Testis (tissue), 2 donors: ENCODE measurements at regions not wholly inside any gene's neighbourhood (a gene's known extent, or its start where the extent isn't known, plus 50 kb on each side); places are given as distances from the start of the nearest gene placed in this dataset.

Experiments used
- DNase-seq: peaks from one replicate; pipeline ENCODE4 v3.0.0-alpha.2; 2019
- H3K27ac ChIP-seq, 2 donors: fragments of 200-600 bp; sonication (generic); one replicate each; pipeline ENCODE4 v1.5.1; 2019
- H3K27me3 ChIP-seq: fragments of 200-600 bp; sonication (generic); one replicate; pipeline ENCODE4 v1.5.1; 2019
- H3K36me3 ChIP-seq: fragments of 200-600 bp; sonication (generic); one replicate; pipeline ENCODE4 v1.5.1; 2017; ENCODE audit warnings: low read depth; ENCODE audit errors: missing control alignments
- H3K4me1 ChIP-seq: fragments of 200-600 bp; sonication (generic); one replicate; pipeline ENCODE4 v1.5.1; 2019
- H3K4me3 ChIP-seq, 2 donors: fragments of 200-600 bp; sonication (generic); one replicate each; pipeline ENCODE4 v1.5.1; 2017 to 2019
- H3K9me3 ChIP-seq: fragments of 200-600 bp; sonication (generic); one replicate; pipeline ENCODE4 v1.5.1; 2017
- CTCF ChIP-seq, 3 experiments: fragments of 450-650 bp in 2 of 3; fragments of 200-600 bp in 1 of 3; sonication (generic) in 1 of 3; IDR thresholded peaks; one replicate each; pipeline ENCODE4 v1.5.1; 2016 to 2019; ENCODE audit warnings: antibody characterized with exemption in 3 of 3, mild to moderate bottlenecking in 2 of 3, moderate library complexity in 1 of 3
- POLR2A ChIP-seq: fragments of 450-650 bp; IDR thresholded peaks from one replicate; pipeline ENCODE4 v1.6.1; 2017; ENCODE audit warnings: antibody characterized with exemption, mild to moderate bottlenecking, moderate library complexity
- WGBS, 2 donors: methylation state at CpG; one replicate each; pipeline ENCODE4 v1.1.5; 2018; 5-methylcytosine and 5-hydroxymethylcytosine counted together
- intact Hi-C: fragments of 100-400 bp; cut with DNase I; formaldehyde crosslinking; loops from one replicate; pipeline ENCODE4 v1.15.1; 2023; ENCODE audit warnings: low total_unique reads

GRCh38 chr6:119895626-119896025 lies 546.1 kb upstream of the MAN1A1 start:
- intact Hi-C loops, result no loop called here
- 79 to 93% methylated on average over 2 of the region's 2 CpGs for WGBS, 2 donors
- Histone ChIP-seq H3K4me3 (no peak overlapping the region), H3K27me3 (no peaks in the 10 kb centered on the region), H3K27ac (no peak overlapping the region), H3K36me3 (no peaks in the 10 kb centered on the region), H3K9me3 (no peaks in the 10 kb centered on the region), H3K4me1 (no peaks in the 10 kb centered on the region)
- TF ChIP-seq CTCF (IDR thresholded peaks at IDR 0.05) (no peak), POLR2A (no peak)
- no peak for DNase-seq

- Histone ChIP-seq H3K9me3 (no peaks in the 10 kb centered on the region), H3K36me3 (no peaks in the 10 kb centered on the region), H3K27me3 (no peaks in the 10 kb centered on the region), H3K27ac (no peak overlapping the region), H3K4me3 (no peak overlapping the region), H3K4me1 (no peaks in the 10 kb centered on the region)
- no peak for DNase-seq
- intact Hi-C loops, result no loop called here
- TF ChIP-seq POLR2A, result no peak
- TF ChIP-seq CTCF (IDR thresholded peaks at IDR 0.05), result no peak
These were observed 545.2 kb upstream of the MAN1A1 start for GRCh38 chr6:119894811-119895210.

- 80 to 83% methylated on average over 4 of the region's 4 CpGs for WGBS, 2 donors
- Histone ChIP-seq H3K4me3 (no peak overlapping the region), H3K27me3 (no peaks in the 10 kb centered on the region), H3K9me3 (no peaks in the 10 kb centered on the region), H3K36me3 (no peaks in the 10 kb centered on the region), H3K4me1 (no peaks in the 10 kb centered on the region), H3K27ac (no peak overlapping the region)
- TF ChIP-seq POLR2A, result no peak
- TF ChIP-seq CTCF (IDR thresholded peaks at IDR 0.05), result no peak
- DNase-seq, result no peak
- intact Hi-C loops, result no loop called here
These were observed 542.1 kb upstream of the MAN1A1 start for GRCh38 chr6:119891644-119892043.

- H3K27me3 ChIP-seq, result no peaks in the 10 kb centered on the region
- 60 to 86% methylated on average over 1 of the region's 1 CpG for WGBS, 2 donors
These were observed 541.6 kb upstream of the MAN1A1 start for GRCh38 chr6:119891206-119891605.

More at GRCh38 chr6:119891206-119891605, 541.6 kb upstream of the MAN1A1 start:
- H3K27ac ChIP-seq, result no peak overlapping the region
- H3K9me3 ChIP-seq, result no peaks in the 10 kb centered on the region
- intact Hi-C loops, result no loop called here
- H3K36me3 ChIP-seq, result no peaks in the 10 kb centered on the region
- H3K4me1 ChIP-seq, result no peaks in the 10 kb centered on the region
- DNase-seq, result no peak
- no peak overlapping the region for H3K4me3 ChIP-seq
- TF ChIP-seq CTCF (IDR thresholded peaks at IDR 0.05), result no peak
